Liver (tissue), 8 donors: ENCODE measurements at regions not wholly inside any gene's neighbourhood (a gene's known extent, or its start where the extent isn't known, plus 50 kb on each side); places are given as distances from the start of the nearest gene placed in this dataset.

Experiments
- DNase-seq: peaks from one replicate; pipeline ENCODE4 v3.0.0-alpha.2; 2017; ENCODE audit warnings: low spot score
- H3K27ac ChIP-seq, 2 donors: one replicate each; pipeline ENCODE4 v1.7.0; 2013; ENCODE audit warnings: inconsistent platforms in 2 of 2, low read length in 2 of 2, control low read depth in 1 of 2, low read depth in 1 of 2, mild to moderate bottlenecking in 1 of 2
- H3K27me3 ChIP-seq, 4 donors: one replicate each; pipeline versions ENCODE4 v1.6.1 to v1.7.0; 2013; ENCODE audit warnings: low read length in 3 of 4, inconsistent platforms in 1 of 4, mild to moderate bottlenecking in 1 of 4, moderate library complexity in 1 of 4; ENCODE audit not compliant: control insufficient read depth in 4 of 4, insufficient read depth in 4 of 4
- H3K36me3 ChIP-seq, 4 donors: one replicate each; pipeline versions ENCODE4 v1.6.1 to v1.7.0; 2013; ENCODE audit warnings: low read length in 3 of 4, mild to moderate bottlenecking in 3 of 4, low read depth in 1 of 4, moderate library complexity in 1 of 4; ENCODE audit not compliant: control insufficient read depth in 4 of 4, insufficient read depth in 3 of 4
- H3K4me1 ChIP-seq, 4 donors: one replicate each; pipeline versions ENCODE4 v1.6.1 to v1.7.0; 2013; ENCODE audit warnings: low read length in 3 of 4, mild to moderate bottlenecking in 3 of 4, moderate library complexity in 1 of 4; ENCODE audit not compliant: control insufficient read depth in 4 of 4, insufficient read depth in 4 of 4
- H3K4me3 ChIP-seq, 3 donors: one replicate each; pipeline versions ENCODE4 v1.6.1 to v1.7.0; 2013; ENCODE audit warnings: low read length in 3 of 3, control low read depth in 1 of 3, low read depth in 1 of 3, mild to moderate bottlenecking in 1 of 3
- H3K9ac ChIP-seq, 2 donors: one replicate each; pipeline ENCODE4 v1.7.0; 2013; ENCODE audit warnings: low read length in 2 of 2, mild to moderate bottlenecking in 2 of 2, moderate library complexity in 2 of 2, control low read depth in 1 of 2, low read depth in 1 of 2
- H3K9me3 ChIP-seq, 4 donors: one replicate each; pipeline versions ENCODE4 v1.6.1 to v1.7.0; 2013; ENCODE audit warnings: low read length in 3 of 4; ENCODE audit not compliant: control insufficient read depth in 4 of 4
- ATF3 ChIP-seq: IDR thresholded peaks from 2 replicates; pipeline ENCODE4 v1.6.1; 2016; ENCODE audit warnings: antibody characterized with exemption
- CTCF ChIP-seq: fragments of 150-350 bp; IDR thresholded peaks from 2 replicates; pipeline ENCODE4 v1.5.1; 2017; ENCODE audit warnings: improper control_type of control experiment, low read depth, low read length; ENCODE audit not compliant: missing input control
- EGR1 ChIP-seq, 2 donors: IDR thresholded peaks; 2 replicates each; pipeline ENCODE4 v1.6.1; 2016 to 2018; ENCODE audit warnings: antibody characterized with exemption in 2 of 2, low read depth in 2 of 2
- FOXA1 ChIP-seq: IDR thresholded peaks from 2 replicates; pipeline ENCODE4 v1.6.1; 2016; ENCODE audit warnings: antibody characterized with exemption
- FOXA2 ChIP-seq: IDR thresholded peaks from 2 replicates; pipeline ENCODE4 v1.6.1; 2016; ENCODE audit warnings: antibody characterized with exemption
- GABPA ChIP-seq, 2 donors: IDR thresholded peaks in 1 of 2; conservative IDR thresholded peaks in 1 of 2; 2 replicates each; pipeline ENCODE4 v1.6.1; 2016; ENCODE audit warnings: antibody characterized with exemption in 2 of 2, mild to moderate bottlenecking in 1 of 2, moderate library complexity in 1 of 2
- HNF4A ChIP-seq, 2 donors: conservative IDR thresholded peaks; 2 replicates each; pipeline ENCODE4 v1.6.1; 2016; ENCODE audit warnings: antibody characterized with exemption in 2 of 2, mild to moderate bottlenecking in 2 of 2
- HNF4G ChIP-seq: IDR thresholded peaks from 2 replicates; pipeline ENCODE4 v1.6.1; 2016; ENCODE audit warnings: antibody characterized with exemption
- JUND ChIP-seq, 2 donors: IDR thresholded peaks; 2 replicates each; pipeline ENCODE4 v1.6.1; 2016; ENCODE audit warnings: antibody characterized with exemption in 2 of 2
- MAX ChIP-seq: IDR thresholded peaks from 2 replicates; pipeline ENCODE4 v1.6.1; 2016; ENCODE audit warnings: antibody characterized with exemption
- RAD21 ChIP-seq, 2 donors: IDR thresholded peaks; 2 replicates each; pipeline ENCODE4 v1.6.1; 2016; ENCODE audit warnings: antibody characterized with exemption in 2 of 2, mild to moderate bottlenecking in 2 of 2
- REST ChIP-seq: IDR thresholded peaks from 2 replicates; pipeline ENCODE4 v1.6.1; 2016; ENCODE audit warnings: antibody characterized with exemption, mild to moderate bottlenecking
- RXRA ChIP-seq, 2 donors: IDR thresholded peaks; 2 replicates each; pipeline ENCODE4 v1.6.1; 2017 to 2018; ENCODE audit warnings: antibody characterized with exemption in 2 of 2, mild to moderate bottlenecking in 1 of 2
- SP1 ChIP-seq: IDR thresholded peaks from 2 replicates; pipeline ENCODE4 v1.6.1; 2018; ENCODE audit warnings: antibody characterized with exemption, mild to moderate bottlenecking
- YY1 ChIP-seq: IDR thresholded peaks from 2 replicates; pipeline ENCODE4 v1.6.1; 2016; ENCODE audit warnings: antibody characterized with exemption, mild to moderate bottlenecking
- ZBTB33 ChIP-seq: IDR thresholded peaks from 2 replicates; pipeline ENCODE4 v1.6.1; 2016; ENCODE audit warnings: antibody characterized with exemption
- WGBS: extraction: QIAGEN DNeasy Blood & Tissue Kit; methylation state at CpG from one replicate; pipeline ENCODE4 v1.1.7; 2013; 5-methylcytosine and 5-hydroxymethylcytosine counted together
- donor health status: healthy.
- donor health status: healthy.
- donor health status: healthy.
- donor health status: healthy.
- donor health status: healthy.

GRCh38 chr6:20269181-20269580 lies 56.9 kb upstream of the MBOAT1 start (continued):
- no peak for TF ChIP-seq REST

- WGBS, result 72% methylated on average over 3 of the region's 3 CpGs
Observed at GRCh38 chr6:20271818-20272217, 59.5 kb upstream of the MBOAT1 start.

GRCh38 chr6:20274137-20274536 lies 61.9 kb upstream of the MBOAT1 start:
- Histone ChIP-seq H3K4me1 (no peaks in the 10 kb centered on the region), H3K9ac (no peak overlapping the region), H3K27me3 (no peaks in the 10 kb centered on the region), H3K36me3 (no peaks in the 10 kb centered on the region), H3K27ac (no peak overlapping the region), H3K4me3 (no peak overlapping the region), H3K9me3 (no peaks in the 10 kb centered on the region)
- no peak for DNase-seq
- WGBS, result 64% methylated on average over 4 of the region's 4 CpGs
- TF ChIP-seq FOXA2 (no peak), EGR1 (IDR thresholded peaks at IDR 0.05; ENCODE audit: low read depth in 2 of 2) (no peak), SP1 (no peak), HNF4A (conservative IDR thresholded peaks at IDR 0.05) (no peak), MAX (no peak), ATF3 (no peak), RXRA (IDR thresholded peaks at IDR 0.05) (no peak), ZBTB33 (no peak), JUND (IDR thresholded peaks at IDR 0.05) (no peak), FOXA1 (no peak), YY1 (no peak), GABPA (IDR thresholded peaks at IDR 0.05 in 1 of 2, conservative IDR thresholded peaks at IDR 0.05 in 1 of 2) (no peak), HNF4G (no peak)

More at GRCh38 chr6:20271818-20272217, 59.5 kb upstream of the MBOAT1 start:
- no peak overlapping the region for H3K27ac ChIP-seq
- H3K4me1 ChIP-seq, result no peaks in the 10 kb centered on the region
- no peak for DNase-seq
- H3K27me3 ChIP-seq, result no peaks in the 10 kb centered on the region
- TF ChIP-seq GABPA (IDR thresholded peaks at IDR 0.05 in 1 of 2, conservative IDR thresholded peaks at IDR 0.05 in 1 of 2) (no peak), FOXA1 (no peak), EGR1 (IDR thresholded peaks at IDR 0.05; ENCODE audit: low read depth in 2 of 2) (no peak), MAX (no peak), RAD21 (IDR thresholded peaks at IDR 0.05) (no peak), YY1 (no peak), CTCF (no peak)
- H3K4me3 ChIP-seq, result no peak overlapping the region
- H3K9me3 ChIP-seq, result no peaks in the 10 kb centered on the region
- no peaks in the 10 kb centered on the region for H3K36me3 ChIP-seq
- no peak overlapping the region for H3K9ac ChIP-seq
